DMS53 treated with DMSO at 0.1 percent for 48 hours (cell line): ENCODE measurements at regions not wholly inside any gene's neighbourhood (a gene's known extent, or its start where the extent isn't known, plus 50 kb on each side); places are given as distances from the start of the nearest gene placed in this dataset.
"Not testable (repeated sequence)": the region's sequence is repeated elsewhere in the genome, so short reads cannot be mapped to it uniquely, and the experiment has no call there.

Experiments used
- DNase-seq: peaks from one replicate; lab custom pipeline; 2025; ENCODE audit not compliant: unreplicated experiment; lab: John Stamatoyannopoulos, UW

DNA sequence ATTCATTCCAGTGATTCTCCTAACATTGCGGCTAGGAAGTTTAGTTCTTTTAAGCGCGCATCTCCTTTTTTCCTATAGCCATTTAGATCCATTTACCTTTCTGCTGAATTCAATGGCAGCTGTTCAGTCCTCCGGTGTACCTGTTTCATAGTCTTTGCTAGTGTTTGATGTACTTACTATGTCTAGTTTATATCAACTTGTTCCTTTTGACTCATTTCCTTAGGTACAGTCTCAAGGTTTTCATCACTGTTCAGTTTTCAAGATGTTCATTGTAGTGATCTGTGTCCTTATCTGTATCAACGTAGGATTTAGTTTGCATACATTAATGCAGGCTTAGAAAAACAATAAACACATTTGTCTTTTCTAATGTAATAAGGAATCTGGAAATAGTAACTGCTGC is 59.0 kb upstream of the MBNL1 start:
- DNase-seq, result no peak

DNA sequence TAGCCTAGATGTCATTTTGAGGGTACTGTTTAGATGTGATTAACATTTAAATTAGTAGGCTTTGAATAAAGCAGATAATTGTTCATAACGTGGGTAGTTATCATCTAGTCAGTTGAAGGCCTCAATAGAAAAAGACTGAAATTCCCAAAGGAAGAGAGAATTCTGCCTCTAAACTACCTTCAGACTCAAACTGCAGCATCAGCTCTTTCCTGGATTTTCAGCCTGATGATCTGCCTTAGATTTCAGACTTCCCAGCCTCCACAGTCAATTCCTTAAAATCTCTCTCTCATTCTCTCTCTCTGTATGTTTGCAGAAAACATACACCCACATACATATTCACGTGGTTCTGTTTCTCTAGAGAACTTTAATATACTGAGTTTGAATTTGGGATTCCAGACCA is 58.0 kb upstream of the MBNL1 start:
- DNase-seq, result no peak

DNA sequence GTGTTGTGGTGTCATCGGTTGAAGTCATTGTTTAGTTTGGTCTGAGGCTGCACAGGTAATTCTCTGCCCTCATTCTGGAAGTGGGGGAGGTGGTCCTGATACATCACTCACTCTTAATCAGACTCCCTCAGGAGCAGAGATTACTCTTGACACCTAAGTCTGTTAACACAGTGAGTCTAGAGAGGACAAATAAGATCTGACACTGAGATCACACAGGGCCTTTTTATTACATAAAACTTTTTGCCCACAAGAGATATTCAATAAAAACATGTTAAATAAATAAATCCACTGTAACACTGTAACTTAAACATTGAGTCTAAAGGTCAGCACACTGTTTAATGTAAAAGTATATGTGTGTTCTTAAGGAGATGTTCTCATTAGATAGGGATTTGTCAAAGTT is 57.1 kb upstream of the MBNL1 start:
- DNase-seq, result no peak

DNA sequence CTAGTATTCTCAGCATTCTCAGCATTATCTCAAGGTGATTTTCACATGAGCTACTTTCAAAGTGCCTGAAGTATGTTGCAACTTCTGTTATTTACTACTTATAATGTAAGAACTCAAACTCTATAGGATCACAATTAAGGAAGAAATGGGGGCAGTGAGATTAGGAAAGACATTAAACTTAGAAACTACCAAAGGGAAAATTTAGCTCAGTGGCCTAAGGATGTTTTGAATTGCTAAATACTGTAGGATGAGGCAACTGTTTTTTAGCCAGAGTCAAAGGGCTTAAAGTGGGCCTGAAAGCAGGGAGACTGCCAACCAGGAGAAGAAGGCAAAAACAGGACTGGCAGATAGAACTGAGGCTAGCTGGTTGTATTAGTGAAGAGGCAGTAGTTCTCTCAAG is 55.5 kb upstream of the MBNL1 start:
- DNase-seq, result no peak

DNA sequence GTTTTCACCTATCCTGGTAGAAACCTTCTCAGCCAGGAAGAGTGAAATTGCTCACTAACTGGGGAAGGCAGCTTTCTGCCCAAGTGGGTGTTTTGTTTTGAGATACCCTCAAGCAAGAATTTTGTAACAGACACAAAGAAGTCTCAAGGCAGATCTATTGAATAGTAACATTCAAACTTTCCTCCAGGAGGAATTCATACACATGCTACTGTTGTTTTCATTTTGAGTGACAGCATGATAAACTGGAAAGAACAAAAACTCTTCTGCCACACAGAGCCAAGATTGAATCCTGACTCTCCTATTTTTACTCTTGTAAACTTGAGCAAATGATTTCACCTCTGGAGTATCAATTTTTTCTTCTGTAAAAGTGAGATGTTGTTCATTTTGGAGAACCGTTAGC is 54.8 kb upstream of the MBNL1 start:
- DNase-seq, result no peak

DNA sequence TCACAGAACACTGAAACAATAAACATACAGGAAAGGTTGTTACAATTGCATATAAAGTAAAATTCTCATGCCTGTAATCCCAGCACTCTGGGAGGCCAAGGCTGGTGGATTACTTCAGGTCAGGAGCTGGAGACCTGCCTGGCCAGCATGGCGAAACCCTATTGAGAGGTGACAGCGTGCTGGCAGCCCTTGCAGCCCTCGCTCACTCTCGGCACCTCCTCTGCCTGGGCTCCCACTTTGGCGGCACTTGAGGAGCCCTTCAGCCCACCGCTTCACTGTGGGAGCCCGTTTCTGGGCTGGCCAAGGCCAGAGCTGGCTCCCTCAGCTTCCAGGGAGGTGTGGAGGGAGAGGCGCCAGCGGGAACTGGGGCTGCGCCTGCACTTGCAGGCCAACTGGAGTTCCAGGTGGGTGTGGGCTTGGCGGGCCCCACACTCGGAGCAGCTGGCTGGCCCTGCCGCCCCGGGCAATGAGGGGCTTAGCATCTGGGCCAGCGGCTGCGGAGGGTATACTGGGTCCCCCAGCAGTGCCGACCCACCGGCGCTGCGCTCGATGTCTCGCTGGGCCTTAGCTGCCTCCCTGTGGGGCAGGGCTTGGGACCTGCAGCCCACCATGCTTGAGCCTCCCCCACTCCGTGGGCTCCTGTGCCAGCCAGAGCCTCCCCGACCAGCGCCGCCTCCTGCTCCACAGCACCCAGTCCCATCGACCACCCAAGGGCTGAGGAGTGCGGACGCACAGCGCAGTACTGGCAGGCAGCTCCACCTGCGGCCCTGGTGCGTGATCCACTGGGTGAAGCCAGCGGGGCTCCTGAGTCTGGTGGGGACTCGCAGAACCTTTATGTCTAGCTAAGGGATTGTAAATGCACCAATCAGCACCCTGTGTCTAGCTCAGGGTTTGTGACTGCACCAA is 51.5 kb upstream of the MBNL1 start:
- not testable (repeated sequence) for DNase-seq

DNA sequence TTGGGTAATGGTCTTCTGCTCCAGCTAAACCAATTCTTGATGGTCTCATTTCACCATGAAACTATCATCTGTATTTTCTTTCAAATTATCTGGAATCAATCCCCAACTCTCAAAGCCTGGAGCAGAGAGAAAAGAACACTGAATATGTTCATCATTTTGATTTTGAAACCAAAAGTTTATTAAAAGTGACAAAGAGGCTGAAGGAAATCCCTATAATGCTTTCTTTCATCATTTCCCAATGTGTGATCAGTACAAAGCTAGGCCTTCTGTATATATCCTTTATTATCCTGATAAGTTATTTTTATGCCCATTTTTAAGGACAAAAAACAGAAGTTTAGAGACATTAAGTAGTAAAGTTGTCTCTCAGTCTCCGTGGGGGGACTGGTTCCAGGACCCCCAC is 50.1 kb upstream of the MBNL1 start:
- DNase-seq, result no peak
